ENCODE measurements at regions not wholly inside any gene's neighbourhood (a gene's known extent, or its start where the extent isn't known, plus 50 kb on each side); places are given as distances from the start of the nearest gene placed in this dataset.

DNA sequence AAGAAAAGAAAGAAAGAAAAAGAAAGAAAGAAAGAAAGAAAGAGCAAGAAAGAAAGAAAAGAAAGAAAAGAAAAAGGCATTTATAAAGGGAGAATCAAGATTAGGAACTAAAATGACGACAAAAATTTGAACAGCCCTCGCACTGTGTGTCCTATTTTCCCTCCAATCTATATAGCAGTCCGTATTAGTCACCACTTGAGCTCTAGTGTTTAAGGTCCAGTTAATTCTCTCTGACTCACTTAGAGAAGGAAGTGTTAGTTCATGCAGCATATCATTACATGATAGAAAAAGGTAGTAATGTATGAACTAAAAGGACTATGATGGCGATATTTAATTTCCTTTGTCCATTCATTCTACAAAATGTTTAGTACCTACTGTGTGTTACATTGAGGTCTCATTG, 122.7 kb downstream of the CBLL2 start:
- no peaks in the 10 kb centered on the region for H3K36me3 ChIP-seq
- no peaks in the 10 kb centered on the region for H3K9me3 ChIP-seq
- no peak for ATAC-seq
- H3K27me3 ChIP-seq, result no peaks in the 10 kb centered on the region
- H3K4me3 ChIP-seq, result no peak overlapping the region
- H3K4me1 ChIP-seq, result no peaks in the 10 kb centered on the region
- TF ChIP-seq, protein P1, sequence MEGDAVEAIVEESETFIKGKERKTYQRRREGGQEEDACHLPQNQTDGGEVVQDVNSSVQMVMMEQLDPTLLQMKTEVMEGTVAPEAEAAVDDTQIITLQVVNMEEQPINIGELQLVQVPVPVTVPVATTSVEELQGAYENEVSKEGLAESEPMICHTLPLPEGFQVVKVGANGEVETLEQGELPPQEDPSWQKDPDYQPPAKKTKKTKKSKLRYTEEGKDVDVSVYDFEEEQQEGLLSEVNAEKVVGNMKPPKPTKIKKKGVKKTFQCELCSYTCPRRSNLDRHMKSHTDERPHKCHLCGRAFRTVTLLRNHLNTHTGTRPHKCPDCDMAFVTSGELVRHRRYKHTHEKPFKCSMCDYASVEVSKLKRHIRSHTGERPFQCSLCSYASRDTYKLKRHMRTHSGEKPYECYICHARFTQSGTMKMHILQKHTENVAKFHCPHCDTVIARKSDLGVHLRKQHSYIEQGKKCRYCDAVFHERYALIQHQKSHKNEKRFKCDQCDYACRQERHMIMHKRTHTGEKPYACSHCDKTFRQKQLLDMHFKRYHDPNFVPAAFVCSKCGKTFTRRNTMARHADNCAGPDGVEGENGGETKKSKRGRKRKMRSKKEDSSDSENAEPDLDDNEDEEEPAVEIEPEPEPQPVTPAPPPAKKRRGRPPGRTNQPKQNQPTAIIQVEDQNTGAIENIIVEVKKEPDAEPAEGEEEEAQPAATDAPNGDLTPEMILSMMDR (IDR thresholded peaks at IDR 0.05), result no peak
- no peak for DNase-seq
- intact Hi-C loops (cut with DNase I), result no loop called here
- H3K27ac ChIP-seq, result no peak overlapping the region

DNA sequence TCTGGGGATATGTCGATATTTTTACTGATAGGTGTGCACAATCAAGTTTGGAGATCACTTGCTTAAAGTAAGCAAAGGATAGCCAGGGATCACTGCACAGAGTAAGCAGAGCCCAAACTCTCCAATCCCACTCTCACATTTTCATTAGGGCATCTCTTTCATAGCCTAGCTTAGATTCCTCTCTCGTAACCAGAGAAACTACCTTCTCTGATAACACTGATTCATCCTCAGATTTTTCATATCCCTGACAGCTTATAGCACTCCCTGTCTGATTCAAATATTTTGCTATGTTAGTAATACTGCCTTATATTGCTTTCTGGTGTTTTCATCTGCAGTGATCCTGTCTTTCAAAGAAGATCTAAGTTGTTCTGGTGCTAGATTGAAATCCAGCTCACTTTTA, 123.7 kb downstream of the CBLL2 start:
- ATAC-seq, result no peak
- DNase-seq, result no peak
- intact Hi-C loops (cut with DNase I), result no loop called here
- H3K9me3 ChIP-seq, result no peaks in the 10 kb centered on the region
- H3K4me3 ChIP-seq, result no peak overlapping the region
- H3K27ac ChIP-seq, result no peak overlapping the region
- no peaks in the 10 kb centered on the region for H3K36me3 ChIP-seq
- H3K4me1 ChIP-seq, result no peaks in the 10 kb centered on the region
- TF ChIP-seq, protein P1 (IDR thresholded peaks at IDR 0.05), result no peak
- H3K27me3 ChIP-seq, result no peaks in the 10 kb centered on the region

DNA sequence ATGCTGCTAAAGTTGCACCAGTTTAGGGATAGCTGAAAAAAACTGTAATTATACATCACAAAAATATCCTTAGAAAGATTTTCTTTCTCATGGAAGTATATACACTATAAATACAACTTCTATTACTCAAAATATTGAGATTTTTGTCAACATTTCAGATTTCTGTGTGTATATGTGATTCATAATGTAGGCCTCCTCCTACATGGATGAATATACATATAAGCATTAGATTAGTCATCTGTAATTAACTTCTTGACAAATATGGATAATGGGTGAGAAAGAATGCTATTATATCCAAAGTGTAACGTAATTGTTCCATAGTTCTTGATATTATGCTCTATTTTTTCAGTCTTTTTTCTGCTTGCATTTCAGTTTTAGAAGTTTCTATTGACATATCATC, 124.9 kb downstream of the CBLL2 start:
- H3K36me3 ChIP-seq, result no peaks in the 10 kb centered on the region
- no peaks in the 10 kb centered on the region for H3K9me3 ChIP-seq
- H3K4me3 ChIP-seq, result no peak overlapping the region
- H3K27me3 ChIP-seq, result no peaks in the 10 kb centered on the region
- no peaks in the 10 kb centered on the region for H3K4me1 ChIP-seq
- TF ChIP-seq, protein P1 (IDR thresholded peaks at IDR 0.05), result no peak
- no peak overlapping the region for H3K27ac ChIP-seq
- DNase-seq (no peak), ATAC-seq (no peak)
- intact Hi-C loops (cut with DNase I), result no loop called here

DNA sequence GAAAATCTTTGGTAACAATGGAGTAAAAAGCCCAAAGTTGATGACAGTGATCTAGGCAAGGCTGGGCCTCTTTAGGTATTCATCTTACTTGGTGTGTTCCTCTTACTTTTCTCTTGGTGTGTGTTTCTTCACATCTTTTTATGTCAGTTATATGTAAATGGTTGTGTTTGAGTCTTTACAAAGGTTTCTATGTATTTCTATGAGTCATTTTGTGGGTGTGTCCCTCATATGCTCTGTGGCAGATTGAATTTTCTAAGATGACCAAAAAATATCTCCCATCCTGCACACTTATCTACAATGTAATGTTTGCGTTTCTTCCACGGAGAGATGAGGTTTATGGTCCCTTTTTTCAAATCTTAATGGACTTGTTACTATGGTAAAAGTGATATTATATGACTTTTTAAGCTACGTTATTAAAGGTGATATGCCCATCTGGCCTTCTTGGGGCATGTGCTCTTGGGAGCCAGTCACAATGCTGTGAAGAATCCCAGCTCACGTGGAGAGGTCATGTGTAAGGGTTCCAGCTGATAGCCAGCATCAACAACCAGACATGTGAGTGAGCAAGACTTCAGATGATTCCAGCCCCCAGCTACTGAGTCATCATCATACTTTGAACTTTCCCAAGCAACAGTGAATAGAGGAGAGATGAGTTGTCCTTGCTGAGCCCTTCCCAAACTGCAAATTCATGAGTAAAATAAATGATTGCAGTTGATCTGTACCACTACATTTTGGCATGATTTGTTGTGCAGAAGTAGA, 126.9 kb downstream of the CBLL2 start:
- TF ChIP-seq, protein P1 (IDR thresholded peaks at IDR 0.05), result no peak
- intact Hi-C loops (cut with DNase I), result no loop called here
- DNase-seq, result no peak
- H3K4me3 ChIP-seq, result no peak overlapping the region
- no peaks in the 10 kb centered on the region for H3K36me3 ChIP-seq
- H3K27ac ChIP-seq, result no peak overlapping the region
- ATAC-seq, result no peak
- no peaks in the 10 kb centered on the region for H3K4me1 ChIP-seq
- H3K9me3 ChIP-seq, result no peaks in the 10 kb centered on the region
- no peaks in the 10 kb centered on the region for H3K27me3 ChIP-seq

DNA sequence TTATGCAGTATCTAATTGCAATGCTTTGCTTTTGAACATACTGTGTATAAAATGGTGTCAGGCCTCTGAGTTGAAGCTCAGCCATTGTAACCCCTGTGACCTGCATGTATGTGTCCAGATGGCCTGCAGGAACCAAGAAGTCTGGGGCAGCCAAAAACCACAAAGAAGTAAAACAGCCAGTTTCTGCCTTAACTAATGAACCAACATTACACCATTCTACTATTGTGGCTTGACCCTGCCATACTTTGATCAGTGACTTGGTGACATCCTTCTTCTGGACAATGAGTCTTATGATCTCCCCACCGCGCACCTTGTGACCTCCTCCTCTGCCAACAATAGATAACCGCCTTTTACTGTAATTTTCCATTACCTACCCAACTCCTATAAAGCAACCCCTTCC, 131.6 kb downstream of the CBLL2 start:
- no peak for DNase-seq
- no peaks in the 10 kb centered on the region for H3K36me3 ChIP-seq
- intact Hi-C loops (cut with DNase I), result no loop called here
- no peaks in the 10 kb centered on the region for H3K4me1 ChIP-seq
- H3K27me3 ChIP-seq, result no peaks in the 10 kb centered on the region
- no peak overlapping the region for H3K4me3 ChIP-seq
- no peaks in the 10 kb centered on the region for H3K9me3 ChIP-seq
- ATAC-seq, result no peak
- TF ChIP-seq, protein P1 (IDR thresholded peaks at IDR 0.05), result no peak
- no peak overlapping the region for H3K27ac ChIP-seq

Measured in upper lobe of right lung (tissue), 1 donor.